ENCODE measurements at regions not wholly inside any gene's neighbourhood (a gene's known extent, or its start where the extent isn't known, plus 50 kb on each side); places are given as distances from the start of the nearest gene placed in this dataset.

DNA sequence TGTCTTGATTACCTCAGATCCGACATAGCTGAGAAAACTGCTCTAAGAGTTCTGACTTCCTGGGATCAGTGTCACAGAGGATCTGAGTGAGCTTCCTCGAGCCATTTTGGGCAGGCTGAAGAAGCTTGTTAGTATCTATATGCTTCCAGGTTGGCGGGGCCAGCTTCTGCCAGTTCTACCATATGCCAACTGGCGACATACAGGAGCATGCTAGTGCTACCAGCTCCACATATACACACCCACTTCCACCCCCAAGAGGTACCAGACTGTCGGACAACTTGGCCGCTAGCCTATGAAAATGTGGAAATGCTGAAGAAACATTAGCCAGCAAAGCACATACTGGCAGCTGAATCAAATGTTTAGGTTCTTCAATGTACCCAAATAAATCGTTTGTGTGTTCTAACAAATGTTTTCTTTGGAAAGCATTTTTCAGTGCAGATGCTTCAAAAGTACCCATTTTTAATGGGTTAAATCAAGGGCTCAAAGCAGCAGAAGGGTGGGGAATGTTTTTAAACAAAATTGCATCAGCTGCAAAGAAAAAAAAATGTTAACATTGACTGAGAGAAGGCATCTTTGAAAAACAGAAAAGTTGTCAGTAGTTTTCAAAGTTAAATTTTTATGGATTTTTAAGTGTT is 163.7 kb downstream of the KLF12 start:
- Histone ChIP-seq H3K4me2 (no peak overlapping the region), H3K9ac (no peak overlapping the region), H4K20me1 (ENCODE audit: insufficient read depth) (no peaks in the 10 kb centered on the region), H3K4me3 (IDR thresholded peaks at IDR 0.05; ENCODE audit: insufficient read depth, low read depth, low read length) (no peak overlapping the region), H3K27ac (no peak overlapping the region), H2AFZ (ENCODE audit: low read depth) (no peak overlapping the region), H3K79me2 (ENCODE audit: insufficient read depth, low read depth) (no peaks in the 10 kb centered on the region), H3K36me3 (ENCODE audit: insufficient read depth) (no peaks in the 10 kb centered on the region), H3K27me3 (ENCODE audit: insufficient read depth, low read depth) (no peaks in the 10 kb centered on the region), H3K4me1 (ENCODE audit: low read depth, poor library complexity, severe bottlenecking) (no peaks in the 10 kb centered on the region)
- TF ChIP-seq, protein P1, sequence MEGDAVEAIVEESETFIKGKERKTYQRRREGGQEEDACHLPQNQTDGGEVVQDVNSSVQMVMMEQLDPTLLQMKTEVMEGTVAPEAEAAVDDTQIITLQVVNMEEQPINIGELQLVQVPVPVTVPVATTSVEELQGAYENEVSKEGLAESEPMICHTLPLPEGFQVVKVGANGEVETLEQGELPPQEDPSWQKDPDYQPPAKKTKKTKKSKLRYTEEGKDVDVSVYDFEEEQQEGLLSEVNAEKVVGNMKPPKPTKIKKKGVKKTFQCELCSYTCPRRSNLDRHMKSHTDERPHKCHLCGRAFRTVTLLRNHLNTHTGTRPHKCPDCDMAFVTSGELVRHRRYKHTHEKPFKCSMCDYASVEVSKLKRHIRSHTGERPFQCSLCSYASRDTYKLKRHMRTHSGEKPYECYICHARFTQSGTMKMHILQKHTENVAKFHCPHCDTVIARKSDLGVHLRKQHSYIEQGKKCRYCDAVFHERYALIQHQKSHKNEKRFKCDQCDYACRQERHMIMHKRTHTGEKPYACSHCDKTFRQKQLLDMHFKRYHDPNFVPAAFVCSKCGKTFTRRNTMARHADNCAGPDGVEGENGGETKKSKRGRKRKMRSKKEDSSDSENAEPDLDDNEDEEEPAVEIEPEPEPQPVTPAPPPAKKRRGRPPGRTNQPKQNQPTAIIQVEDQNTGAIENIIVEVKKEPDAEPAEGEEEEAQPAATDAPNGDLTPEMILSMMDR (conservative IDR thresholded peaks at IDR 0.05; ENCODE audit: low read depth, low read length) = no peak

DNA sequence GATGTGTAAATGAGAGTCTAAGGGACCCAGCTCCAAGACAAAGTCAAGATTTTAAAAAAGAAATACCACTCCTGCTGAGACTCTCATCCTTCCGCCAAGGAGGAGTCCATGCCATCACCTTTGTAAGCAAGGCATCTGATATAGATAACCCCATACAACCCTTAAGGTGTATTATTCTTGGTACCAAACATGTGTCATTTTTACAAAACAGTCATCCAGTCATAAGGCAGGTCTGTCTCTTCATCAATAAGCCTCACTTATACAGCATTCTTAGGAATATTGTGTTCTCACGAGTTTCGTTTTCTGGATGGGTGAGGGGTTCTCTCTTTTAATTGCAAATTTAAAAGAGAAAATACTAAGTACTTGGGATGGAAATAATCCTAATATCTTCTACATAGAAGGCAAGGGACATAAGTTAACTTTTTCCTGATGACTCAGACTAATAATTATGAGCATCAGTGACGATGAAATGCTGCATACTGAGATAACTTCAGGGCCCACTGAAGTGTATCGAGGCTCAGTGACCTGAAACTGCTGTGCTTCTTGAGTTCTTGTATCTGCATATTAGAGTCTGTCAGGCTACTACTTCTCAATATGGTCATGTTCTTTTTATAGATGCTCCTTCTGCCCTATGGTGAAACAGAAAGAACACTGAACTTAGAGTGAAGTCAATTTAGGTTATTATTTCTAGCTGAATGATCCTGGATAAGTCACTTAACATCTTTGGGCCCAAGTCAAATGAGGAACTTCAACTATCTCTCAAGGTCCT is 166.6 kb downstream of the KLF12 start:
- Histone ChIP-seq H4K20me1 (ENCODE audit: insufficient read depth) (no peaks in the 10 kb centered on the region), H3K4me2 (no peak overlapping the region), H3K9ac (no peak overlapping the region), H3K4me1 (ENCODE audit: low read depth, poor library complexity, severe bottlenecking) (no peaks in the 10 kb centered on the region), H2AFZ (ENCODE audit: low read depth) (no peak overlapping the region), H3K4me3 (IDR thresholded peaks at IDR 0.05; ENCODE audit: insufficient read depth, low read depth, low read length) (no peak overlapping the region), H3K36me3 (ENCODE audit: insufficient read depth) (no peaks in the 10 kb centered on the region), H3K27me3 (ENCODE audit: insufficient read depth, low read depth) (no peaks in the 10 kb centered on the region), H3K27ac (no peak overlapping the region), H3K79me2 (ENCODE audit: insufficient read depth, low read depth) (no peaks in the 10 kb centered on the region)
- TF ChIP-seq, protein P1 (conservative IDR thresholded peaks at IDR 0.05; ENCODE audit: low read depth, low read length) = no peak

DNA sequence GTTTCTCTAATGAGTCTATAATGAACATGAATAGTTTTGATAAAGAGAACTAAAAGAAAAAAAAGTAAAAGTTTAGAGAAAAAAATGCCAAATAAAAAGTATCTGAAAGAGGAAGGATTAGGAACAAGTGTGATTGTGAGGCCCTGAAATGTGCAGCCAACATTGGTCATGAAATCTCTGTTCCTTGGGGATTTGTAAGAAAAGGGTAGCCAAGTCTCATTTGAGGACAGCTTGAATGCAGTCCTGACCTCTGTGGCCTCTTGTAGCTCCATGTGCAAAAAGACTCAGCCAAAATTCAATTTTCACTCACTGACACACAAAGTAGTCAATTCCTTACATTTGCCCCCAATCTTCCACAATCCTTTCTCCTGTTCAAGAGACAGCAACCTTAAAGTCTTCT is 167.9 kb downstream of the KLF12 start:
- no peaks in the 10 kb centered on the region for H3K79me2 ChIP-seq (ENCODE audit: insufficient read depth, low read depth)
- H3K4me3 ChIP-seq (IDR thresholded peaks at IDR 0.05; ENCODE audit: insufficient read depth, low read depth, low read length) = no peak overlapping the region
- no peaks in the 10 kb centered on the region for H4K20me1 ChIP-seq (ENCODE audit: insufficient read depth)
- H2AFZ ChIP-seq (ENCODE audit: low read depth) = no peak overlapping the region
- no peak overlapping the region for H3K4me2 ChIP-seq
- TF ChIP-seq, protein P1 (conservative IDR thresholded peaks at IDR 0.05; ENCODE audit: low read depth, low read length) = no peak
- no peak overlapping the region for H3K9ac ChIP-seq
- H3K36me3 ChIP-seq (ENCODE audit: insufficient read depth) = no peaks in the 10 kb centered on the region
- H3K4me1 ChIP-seq (ENCODE audit: low read depth, poor library complexity, severe bottlenecking) = no peaks in the 10 kb centered on the region
- H3K27me3 ChIP-seq (ENCODE audit: insufficient read depth, low read depth) = no peaks in the 10 kb centered on the region
- no peak overlapping the region for H3K27ac ChIP-seq

DNA sequence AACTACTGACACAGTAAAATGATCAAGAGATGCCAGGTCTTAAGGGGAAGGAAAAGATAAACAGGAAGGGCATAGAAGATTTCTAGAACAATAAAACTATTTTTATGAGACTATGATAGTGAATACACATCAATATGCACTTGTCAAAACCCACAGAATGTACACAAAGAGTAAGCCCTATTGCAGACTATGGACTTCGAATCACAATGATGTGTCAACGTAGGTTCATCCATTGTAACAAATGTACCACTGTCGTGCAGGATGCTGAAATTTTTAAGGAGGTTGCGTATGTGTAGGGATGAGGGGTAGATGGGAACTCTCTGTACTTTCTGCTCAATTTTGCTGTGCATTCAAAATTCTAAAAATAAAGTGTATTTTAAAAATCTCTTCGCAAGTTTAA is 171.9 kb downstream of the KLF12 start:
- no peak overlapping the region for H3K27ac ChIP-seq
- TF ChIP-seq, protein P1 (conservative IDR thresholded peaks at IDR 0.05; ENCODE audit: low read depth, low read length) = no peak
- H4K20me1 ChIP-seq (ENCODE audit: insufficient read depth) = no peaks in the 10 kb centered on the region
- no peak overlapping the region for H3K4me3 ChIP-seq (IDR thresholded peaks at IDR 0.05; ENCODE audit: insufficient read depth, low read depth, low read length)
- no peaks in the 10 kb centered on the region for H3K27me3 ChIP-seq (ENCODE audit: insufficient read depth, low read depth)
- H2AFZ ChIP-seq (ENCODE audit: low read depth) = no peak overlapping the region
- no peaks in the 10 kb centered on the region for H3K36me3 ChIP-seq (ENCODE audit: insufficient read depth)
- H3K4me2 ChIP-seq = no peak overlapping the region
- no peak overlapping the region for H3K9ac ChIP-seq
- H3K4me1 ChIP-seq (ENCODE audit: low read depth, poor library complexity, severe bottlenecking) = no peaks in the 10 kb centered on the region
- H3K79me2 ChIP-seq (ENCODE audit: insufficient read depth, low read depth) = no peaks in the 10 kb centered on the region
